ENCODE measurements at regions not wholly inside any gene's neighbourhood (a gene's known extent, or its start where the extent isn't known, plus 50 kb on each side); places are given as distances from the start of the nearest gene placed in this dataset.

DNA sequence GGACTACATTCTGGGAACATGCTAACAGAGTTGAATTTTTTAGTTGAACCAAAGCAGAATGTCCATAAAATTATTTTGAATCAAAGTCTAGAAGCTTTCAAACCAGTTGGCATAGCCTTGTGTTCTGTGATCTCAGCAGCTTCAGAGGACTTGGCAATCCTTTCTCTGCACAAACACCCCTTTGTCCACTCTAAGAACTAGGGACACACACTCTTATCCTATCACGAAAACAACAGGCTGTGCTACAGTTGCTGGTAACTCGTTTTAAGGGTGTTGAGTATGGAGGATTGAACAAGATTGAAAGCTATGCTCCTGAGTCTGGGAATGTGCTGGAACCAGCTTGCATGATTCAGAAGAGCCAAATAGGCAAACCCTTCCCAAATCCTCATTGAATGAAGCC, 76.4 kb upstream of the PRSS58 start:
- ChIA-PET CTCF (interaction anchor here (1.0 to 1.7 kb wide), 7 partner anchors 8 to 359 kb away, joined by 3 to 6 read pairs (median 4); no protein-coding TSS in a partner anchor), POLR2A (no interaction called here)
- TF ChIP-seq, protein P1, sequence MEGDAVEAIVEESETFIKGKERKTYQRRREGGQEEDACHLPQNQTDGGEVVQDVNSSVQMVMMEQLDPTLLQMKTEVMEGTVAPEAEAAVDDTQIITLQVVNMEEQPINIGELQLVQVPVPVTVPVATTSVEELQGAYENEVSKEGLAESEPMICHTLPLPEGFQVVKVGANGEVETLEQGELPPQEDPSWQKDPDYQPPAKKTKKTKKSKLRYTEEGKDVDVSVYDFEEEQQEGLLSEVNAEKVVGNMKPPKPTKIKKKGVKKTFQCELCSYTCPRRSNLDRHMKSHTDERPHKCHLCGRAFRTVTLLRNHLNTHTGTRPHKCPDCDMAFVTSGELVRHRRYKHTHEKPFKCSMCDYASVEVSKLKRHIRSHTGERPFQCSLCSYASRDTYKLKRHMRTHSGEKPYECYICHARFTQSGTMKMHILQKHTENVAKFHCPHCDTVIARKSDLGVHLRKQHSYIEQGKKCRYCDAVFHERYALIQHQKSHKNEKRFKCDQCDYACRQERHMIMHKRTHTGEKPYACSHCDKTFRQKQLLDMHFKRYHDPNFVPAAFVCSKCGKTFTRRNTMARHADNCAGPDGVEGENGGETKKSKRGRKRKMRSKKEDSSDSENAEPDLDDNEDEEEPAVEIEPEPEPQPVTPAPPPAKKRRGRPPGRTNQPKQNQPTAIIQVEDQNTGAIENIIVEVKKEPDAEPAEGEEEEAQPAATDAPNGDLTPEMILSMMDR (IDR thresholded peaks at IDR 0.05; ENCODE audit: control extremely low read depth, extremely low read depth, low read depth, missing control alignments): no peak
- DNase-seq (ENCODE audit: extremely low spot score): no peak

DNA sequence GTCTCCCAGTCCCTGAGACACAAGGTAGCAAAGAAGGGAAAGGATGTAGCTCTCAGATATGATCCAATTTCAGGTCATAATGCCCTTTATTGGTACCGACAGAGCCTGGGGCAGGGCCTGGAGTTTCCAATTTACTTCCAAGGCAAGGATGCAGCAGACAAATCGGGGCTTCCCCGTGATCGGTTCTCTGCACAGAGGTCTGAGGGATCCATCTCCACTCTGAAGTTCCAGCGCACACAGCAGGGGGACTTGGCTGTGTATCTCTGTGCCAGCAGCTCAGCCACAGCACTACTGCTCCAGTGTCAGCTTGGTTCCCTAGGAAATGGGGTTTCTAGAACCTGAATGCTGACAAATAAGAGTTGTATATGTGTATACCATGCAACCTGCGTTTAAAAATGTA, 74.6 kb upstream of the PRSS58 start:
- DNase-seq (ENCODE audit: extremely low spot score): no peak
- POLR2A ChIA-PET: no interaction called here
- CTCF ChIA-PET: interaction anchor here (1.3 to 1.8 kb wide), 4 partner anchors 10 to 357 kb away, joined by 4 to 7 read pairs (median 6); no protein-coding TSS in a partner anchor
- TF ChIP-seq, protein P1 (IDR thresholded peaks at IDR 0.05; ENCODE audit: control extremely low read depth, extremely low read depth, low read depth, missing control alignments): no peak

DNA sequence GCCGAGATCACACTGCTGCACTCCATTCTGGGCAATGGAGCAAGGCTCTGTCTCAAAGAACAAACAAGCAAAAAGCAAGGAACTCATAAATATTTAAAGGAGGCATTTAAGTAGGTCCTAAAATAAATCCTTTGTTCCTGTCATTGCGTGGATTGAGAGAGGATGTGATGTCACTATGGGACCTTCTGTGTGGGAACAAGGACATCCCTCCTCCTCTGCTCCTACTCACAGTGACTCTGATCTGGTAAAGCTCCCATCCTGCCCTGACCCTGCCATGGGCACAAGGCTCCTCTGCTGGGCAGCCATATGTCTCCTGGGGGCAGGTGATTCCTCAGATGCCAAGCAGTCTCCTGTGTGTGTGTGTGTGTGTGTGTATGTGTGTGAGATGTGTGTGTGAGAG, 74.1 kb upstream of the PRSS58 start:
- TF ChIP-seq, protein P1 (IDR thresholded peaks at IDR 0.05; ENCODE audit: control extremely low read depth, extremely low read depth, low read depth, missing control alignments): no peak
- POLR2A ChIA-PET: no interaction called here
- DNase-seq (ENCODE audit: extremely low spot score): no peak
- CTCF ChIA-PET: interaction anchor here (1.3 to 1.8 kb wide), 2 partner anchors 12 to 14 kb away, joined by 5 to 7 read pairs; no protein-coding TSS in a partner anchor

DNA sequence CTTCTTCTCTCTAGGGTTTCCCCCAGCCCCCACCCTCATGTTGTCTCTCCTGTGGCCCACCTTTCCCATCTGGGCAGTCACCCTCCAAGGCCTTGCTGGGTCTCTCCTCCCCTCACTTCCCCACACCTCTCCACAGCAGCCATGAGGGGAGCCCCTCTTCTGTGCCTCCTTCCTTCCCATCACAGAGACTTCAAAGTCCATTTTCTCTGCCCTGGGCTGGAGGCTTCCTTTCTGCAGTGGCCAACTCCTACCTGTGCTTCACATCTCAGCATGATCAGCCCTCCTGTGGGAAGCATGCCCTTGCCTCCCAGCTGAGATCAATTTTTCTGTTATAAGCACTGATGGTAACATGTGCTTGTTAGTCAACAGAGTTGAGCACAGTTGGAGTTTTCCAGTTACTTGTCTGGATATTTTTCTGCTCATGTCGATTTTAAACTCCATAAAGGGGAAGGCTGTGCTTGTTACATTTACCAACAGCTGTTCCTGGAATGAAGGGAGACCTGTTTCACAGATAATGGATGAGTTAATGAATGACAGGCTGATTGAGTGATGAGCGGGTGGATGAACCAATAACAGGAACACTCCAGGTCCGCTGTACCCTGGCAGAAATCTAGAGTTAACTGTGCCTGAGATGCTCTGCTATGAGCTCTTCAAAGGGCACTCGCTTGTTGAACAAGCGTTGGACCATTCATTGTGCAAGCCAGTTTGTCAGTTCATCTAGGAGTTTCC, 71.4 kb upstream of the PRSS58 start:
- CTCF ChIA-PET: interaction anchor here (1.0 kb wide), 1 partner anchor 8 kb away, joined by 3 read pairs; no protein-coding TSS in a partner anchor
- POLR2A ChIA-PET: no interaction called here
- no peak for DNase-seq (ENCODE audit: extremely low spot score)
- TF ChIP-seq, protein P1 (IDR thresholded peaks at IDR 0.05; ENCODE audit: control extremely low read depth, extremely low read depth, low read depth, missing control alignments): no peak

DNA sequence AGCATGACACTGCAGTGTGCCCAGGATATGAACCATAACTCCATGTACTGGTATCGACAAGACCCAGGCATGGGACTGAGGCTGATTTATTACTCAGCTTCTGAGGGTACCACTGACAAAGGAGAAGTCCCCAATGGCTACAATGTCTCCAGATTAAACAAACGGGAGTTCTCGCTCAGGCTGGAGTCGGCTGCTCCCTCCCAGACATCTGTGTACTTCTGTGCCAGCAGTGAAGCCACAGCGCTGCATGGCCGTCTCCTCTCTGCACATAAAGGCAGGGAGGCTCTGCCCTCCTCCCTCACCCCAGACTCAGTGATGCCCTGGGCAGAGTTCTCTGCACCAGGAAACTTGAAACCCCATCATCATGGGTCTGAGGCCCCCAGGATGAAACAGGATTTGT, 70.7 kb upstream of the PRSS58 start:
- POLR2A ChIA-PET: no interaction called here

DNA sequence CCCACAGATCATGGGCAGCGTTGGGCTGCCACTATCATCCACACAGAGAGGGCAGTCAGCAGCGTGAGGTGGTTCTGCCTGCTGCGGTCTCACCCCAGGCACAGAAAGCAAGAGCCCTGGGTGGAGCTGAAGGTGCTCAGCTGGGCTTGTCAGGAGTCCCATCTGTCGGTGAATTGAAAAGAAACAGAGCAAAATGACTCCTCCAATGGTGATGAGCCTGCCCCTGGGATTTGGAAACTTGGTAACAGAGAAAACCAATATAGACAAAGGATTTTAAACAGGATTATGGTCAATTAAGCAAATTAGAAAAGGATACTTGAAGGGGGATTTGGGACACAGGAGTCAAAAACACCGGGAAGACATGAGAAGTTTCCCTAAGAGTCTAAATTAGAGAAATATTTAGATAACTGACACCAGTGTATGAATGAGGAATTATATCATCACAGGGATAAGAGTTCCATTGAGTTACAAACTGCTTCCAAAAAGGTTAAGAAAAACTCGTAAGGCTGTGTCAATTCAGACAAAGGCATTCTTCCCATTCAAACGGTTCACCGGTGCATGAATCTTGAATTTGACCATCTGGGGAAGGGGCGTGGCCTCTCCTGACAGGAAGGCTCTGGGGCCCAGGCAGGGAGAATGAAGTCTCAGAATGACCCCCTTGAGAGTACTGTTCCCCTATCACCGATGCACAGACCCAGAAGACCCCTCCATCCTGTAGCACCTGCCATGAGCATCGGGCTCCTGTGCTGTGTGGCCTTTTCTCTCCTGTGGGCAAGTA, 70.0 kb upstream of the PRSS58 start:
- TF ChIP-seq, protein P1 (IDR thresholded peaks at IDR 0.05; ENCODE audit: control extremely low read depth, extremely low read depth, low read depth, missing control alignments): no peak
- ChIA-PET POLR2A (no interaction called here), CTCF (interaction anchor here (1.0 kb wide), 1 partner anchor 12 kb away, joined by 3 read pairs; no protein-coding TSS in a partner anchor)
- DNase-seq (ENCODE audit: extremely low spot score): no peak

More for the DNA sequence above, 70.7 kb upstream of the PRSS58 start:
- CTCF ChIA-PET: no interaction called here
- TF ChIP-seq, protein P1 (IDR thresholded peaks at IDR 0.05; ENCODE audit: control extremely low read depth, extremely low read depth, low read depth, missing control alignments): no peak
- DNase-seq (ENCODE audit: extremely low spot score): no peak
